HG03025 (cell line): ENCODE measurements at regions not wholly inside any gene's neighbourhood (a gene's known extent, or its start where the extent isn't known, plus 50 kb on each side); places are given as distances from the start of the nearest gene placed in this dataset.

ENCODE experiments used
- ATAC-seq: cut with Tn5 transposase; IDR thresholded peaks from one replicate; pipeline ENCODE4 v1.9.1; 2021; ENCODE audit warnings: mild to moderate bottlenecking, moderate library complexity; ENCODE audit not compliant: unreplicated experiment, low FRiP score

DNA sequence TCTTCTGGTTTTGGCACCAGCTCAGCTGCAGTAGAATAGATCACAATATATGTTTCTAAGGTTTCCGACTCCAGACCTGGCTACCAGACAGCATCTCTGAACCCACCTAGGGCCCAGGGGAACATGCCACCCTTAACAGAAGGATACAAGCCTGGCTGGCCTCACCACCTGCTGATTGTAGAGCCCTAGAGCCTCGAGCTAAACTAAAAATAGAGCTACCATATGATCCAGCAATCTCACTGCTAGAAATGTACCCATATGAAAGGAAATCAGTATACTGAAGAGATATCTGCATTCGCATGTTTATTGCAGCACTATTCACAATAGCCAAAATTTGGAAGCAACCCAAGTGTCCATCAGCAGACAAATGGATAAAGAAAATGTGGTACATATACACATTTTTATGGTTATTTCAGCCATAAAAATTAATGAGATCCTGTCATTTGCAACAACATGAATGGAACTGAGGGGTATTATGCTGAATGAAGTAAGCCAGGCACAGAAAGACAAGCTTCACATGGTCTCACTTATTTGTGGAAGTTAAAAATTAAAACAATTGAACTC is 242.4 kb upstream of the SLC39A10 start:
- no peak for ATAC-seq

GRCh38 chr2:195413944-195414343 is 243.1 kb upstream of the SLC39A10 start:
- ATAC-seq = no peak

GRCh38 chr2:195413422-195413821 is 243.6 kb upstream of the SLC39A10 start:
- ATAC-seq = no peak

DNA sequence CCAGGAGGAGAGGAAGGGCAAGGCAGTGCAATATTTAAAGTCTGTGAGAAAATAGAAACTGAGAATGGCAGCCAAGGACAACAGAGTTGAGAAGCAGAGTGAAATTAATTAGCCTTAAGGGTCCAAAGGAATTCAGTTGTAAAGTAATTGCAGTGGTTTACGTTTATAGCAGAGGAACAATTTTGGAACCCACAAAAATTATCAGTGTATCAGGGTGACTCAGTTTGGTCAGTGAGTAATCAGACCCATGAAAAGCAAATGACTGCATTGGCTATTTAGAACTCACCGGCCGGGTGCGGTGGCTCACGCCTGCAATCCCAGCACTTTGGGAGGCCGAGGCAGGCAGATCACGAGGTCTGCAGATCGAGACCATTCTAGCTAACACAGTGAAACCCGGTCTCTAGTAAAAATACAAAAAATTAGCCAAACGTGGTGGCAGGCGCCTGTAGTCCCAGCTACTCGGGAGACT is 245.8 kb upstream of the SLC39A10 start:
- ATAC-seq = no peak

DNA sequence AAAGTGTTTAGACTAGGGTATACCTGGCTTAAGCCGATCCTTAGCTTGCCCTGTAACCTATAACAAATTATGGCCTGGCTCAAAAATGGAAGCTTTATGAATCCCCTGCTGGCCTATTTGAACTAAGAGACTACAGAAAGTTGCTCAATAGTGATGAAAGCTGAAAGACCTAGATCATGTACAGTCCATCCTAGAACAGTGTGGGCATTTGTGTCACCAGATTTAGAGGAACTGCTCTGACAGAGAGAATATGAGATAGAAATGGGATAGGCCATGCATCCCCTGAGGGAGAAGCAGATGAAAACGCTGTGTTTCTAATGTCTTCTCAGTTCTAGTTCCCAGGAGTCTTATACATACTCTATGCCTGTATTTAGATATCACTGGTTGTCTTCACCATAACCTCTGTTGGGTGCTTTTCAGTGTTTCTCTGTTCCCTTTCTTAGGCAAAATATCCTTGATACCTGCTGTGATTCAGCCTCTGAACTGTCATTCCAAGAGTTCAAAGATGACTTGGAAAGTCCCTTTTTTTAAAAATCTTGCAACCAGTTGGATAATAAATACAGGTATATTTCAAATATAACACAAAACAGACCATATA is 246.9 kb upstream of the SLC39A10 start:
- ATAC-seq = no peak

- no peak for ATAC-seq
Observed at GRCh38 chr2:195408811-195409210, 248.2 kb upstream of the SLC39A10 start.

- ATAC-seq = no peak
Observed at GRCh38 chr2:195408196-195408595, 248.8 kb upstream of the SLC39A10 start.

- no peak for ATAC-seq
Observed at GRCh38 chr2:195407783-195408182, 249.2 kb upstream of the SLC39A10 start.

DNA sequence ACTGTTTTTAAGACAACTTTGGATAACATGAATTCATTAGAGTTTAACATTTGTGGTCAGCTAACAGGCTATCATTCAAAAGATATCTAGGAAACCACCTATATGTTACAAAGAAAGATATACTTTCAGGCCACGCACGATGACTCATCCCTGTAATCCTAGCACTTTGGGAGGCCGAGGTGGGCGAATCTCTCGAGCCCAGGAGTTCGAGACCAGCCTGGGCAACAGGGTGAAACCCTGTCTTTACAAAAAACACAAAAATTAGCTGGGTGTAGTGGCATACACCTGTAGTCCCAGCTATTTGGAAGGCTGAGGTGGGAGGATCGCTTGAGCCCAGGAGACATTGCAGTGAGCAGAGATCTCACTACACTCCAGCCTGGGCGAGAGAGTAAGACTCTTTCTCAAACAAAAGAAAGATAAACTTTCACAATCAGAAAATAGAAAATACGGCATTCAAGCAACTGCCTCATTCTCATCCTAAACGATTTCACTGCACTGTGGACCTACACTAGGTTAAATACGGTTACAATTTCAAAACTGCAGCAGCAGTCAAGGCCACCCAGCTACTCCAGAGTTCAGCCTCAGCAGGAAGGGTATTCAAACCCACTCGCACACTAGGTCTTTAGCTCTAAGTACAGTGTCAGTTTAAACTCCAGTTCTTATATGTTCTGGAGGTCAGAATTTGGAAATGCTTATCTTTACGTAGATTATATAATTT is 250.0 kb upstream of the SLC39A10 start:
- ATAC-seq = no peak

DNA sequence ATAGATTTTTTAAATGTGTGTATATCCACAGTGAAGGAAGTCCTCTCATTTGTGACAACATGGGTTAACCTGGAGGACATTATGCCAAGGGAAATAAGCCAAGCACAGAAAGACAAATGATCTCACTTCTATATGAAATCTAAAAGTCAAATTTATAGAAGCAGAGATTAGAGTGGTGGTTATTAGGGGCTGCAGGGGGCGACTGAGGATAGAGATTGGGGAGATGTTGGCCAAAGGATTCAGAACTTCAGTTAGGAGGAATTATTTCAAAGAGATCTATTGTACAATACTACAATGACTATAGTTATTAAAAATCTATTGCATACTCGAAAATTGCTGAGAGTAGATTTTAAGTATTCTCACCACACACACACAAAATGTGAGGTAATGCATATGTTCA is 252.4 kb upstream of the SLC39A10 start:
- ATAC-seq = no peak

DNA sequence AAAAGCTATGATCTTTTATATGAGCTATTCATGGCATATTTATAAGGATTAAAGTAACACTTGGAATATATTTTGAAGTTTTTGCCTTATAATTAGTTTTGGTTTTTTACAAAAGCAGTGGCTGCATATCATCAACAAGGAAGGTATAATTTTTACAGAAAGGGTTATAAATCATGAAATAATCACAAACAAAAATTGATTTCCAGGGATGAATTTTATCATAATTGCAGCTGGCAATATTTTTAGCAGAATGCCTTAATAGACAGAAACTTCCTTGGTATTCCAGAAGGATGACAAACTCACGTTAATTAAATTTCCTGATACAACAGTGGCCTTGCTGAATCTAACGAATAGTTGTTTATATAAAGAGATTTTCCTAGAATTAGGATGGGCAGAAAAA is 260.5 kb upstream of the SLC39A10 start:
- no peak for ATAC-seq

GRCh38 chr2:195395362-195395761 is 261.7 kb upstream of the SLC39A10 start:
- no peak for ATAC-seq

DNA sequence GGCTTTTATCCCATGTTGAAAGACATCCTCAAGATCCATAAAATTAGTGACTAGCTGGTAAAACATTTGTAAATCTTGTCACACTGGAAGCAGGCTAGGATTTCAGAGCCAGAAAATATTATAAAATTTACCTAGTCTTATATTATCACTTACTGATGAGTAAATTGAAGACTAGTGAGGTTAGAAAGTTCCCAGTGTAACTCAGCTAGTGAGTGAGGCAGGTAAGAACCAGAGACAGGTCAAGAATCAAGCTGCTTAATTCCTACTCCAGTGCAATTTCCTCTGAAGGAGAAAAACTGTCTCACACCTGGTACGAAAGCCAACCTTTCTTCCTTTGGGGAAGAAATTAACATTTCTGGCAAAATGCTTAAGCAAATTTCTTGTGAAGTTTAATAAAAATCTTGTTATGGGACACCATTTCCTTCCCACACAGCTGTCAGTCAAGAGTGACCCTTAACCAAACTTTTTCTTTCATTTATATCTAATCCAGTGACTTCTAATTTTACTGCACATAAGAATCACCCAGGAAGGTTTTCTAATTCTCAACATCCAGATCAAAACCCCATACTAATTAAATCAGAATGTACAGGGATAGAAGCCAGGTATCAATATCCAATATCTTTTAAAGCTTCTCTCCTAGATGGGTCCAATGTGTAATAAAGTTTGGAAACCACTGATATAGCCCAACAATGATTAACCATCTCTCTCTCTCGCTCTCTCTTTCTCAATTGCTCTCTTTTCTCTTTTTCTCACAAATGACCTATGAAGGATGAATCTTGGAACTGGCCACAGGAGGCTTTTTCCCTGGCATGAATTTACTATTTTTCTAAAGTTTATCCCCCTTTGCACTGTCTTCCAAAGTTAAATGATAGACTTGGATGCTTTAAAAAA is 264.3 kb upstream of the SLC39A10 start:
- ATAC-seq = no peak

DNA sequence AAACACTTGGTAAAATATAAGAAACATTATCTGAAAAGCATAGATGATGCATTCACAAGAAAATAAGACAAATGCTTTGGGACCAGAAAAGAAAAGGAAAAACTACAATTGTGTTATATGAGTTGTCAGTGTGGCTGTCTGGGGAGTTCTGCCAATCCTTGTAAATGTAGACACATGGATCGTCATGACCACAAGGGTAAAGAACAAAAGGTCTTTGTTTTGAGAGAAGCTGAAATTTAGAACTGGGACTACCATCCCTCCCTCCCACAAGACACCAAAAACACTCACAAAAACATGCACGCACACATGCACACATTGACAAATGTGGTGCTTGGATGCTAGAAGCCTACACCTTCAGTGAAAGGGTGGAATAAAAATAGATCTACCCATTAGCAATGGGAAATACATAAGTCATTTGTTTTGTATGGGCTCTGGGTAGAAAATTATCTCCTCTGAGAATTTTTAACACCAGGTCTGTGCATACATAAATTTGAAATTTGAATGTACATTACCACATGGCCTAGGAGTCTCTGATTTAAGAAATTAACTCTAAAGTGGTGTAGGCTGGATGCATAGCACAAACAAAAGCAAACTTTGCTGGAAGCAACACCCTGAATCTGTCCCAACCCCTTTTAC is 266.2 kb upstream of the SLC39A10 start:
- ATAC-seq = no peak

DNA sequence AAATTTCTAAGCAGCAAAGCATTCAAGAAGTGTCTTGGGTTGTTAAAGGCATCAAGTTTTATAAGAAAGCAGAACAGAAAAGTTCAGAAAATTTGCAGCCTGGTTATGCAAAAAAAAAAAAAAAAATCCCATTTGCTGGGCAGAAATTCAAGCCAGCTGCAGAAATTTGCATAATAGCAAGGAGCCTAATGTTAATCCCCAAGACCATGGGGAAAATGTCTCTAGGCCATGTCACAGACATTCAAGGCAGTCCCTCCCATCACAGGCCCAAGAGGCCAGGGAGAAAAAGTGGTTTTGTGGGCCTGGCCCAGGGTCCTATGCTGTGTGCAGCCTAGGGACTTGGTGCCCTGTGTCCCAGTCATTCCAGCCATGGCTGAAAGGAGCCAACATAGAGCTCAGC is 269.0 kb upstream of the SLC39A10 start:
- ATAC-seq = no peak

DNA sequence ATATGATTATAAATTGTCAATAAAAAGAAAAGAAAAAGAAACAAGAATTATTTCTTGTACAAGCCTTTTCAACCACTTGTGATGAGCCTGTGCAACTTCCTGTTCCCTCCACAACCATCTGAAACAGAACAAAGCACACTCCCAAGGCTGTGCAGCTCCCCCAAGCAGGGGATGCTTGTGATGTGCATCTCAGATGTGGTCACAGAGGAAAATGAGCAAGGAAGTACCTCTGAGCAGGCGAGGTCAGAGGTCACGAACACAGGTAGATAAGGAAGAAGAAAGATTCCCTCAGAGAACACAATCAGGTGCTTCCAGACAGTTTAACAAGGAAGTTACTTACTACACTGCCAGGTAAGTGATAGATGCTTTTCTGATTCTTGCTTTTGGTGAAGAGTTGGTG is 274.8 kb upstream of the SLC39A10 start:
- ATAC-seq = no peak

GRCh38 chr2:195370167-195370943 is 286.7 kb upstream of the SLC39A10 start:
- no peak for ATAC-seq

DNA sequence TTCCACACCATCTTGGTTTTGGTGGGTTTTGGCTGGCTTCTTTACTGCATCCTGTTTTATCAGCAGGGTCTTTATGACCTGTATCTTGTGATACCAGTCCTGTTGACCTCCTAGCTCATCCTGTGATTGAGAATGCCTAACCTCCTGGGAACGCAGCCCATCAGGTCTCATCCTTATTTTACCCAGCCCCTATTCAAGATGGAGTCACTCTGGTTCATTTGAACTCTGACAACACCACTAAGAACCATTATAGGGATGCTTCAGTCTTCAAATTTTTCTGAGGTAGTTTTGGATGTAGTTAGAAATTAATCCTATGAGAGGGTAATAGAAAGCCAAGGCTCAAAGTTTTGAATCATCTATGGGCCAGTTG is 287.8 kb upstream of the SLC39A10 start:
- no peak for ATAC-seq

DNA sequence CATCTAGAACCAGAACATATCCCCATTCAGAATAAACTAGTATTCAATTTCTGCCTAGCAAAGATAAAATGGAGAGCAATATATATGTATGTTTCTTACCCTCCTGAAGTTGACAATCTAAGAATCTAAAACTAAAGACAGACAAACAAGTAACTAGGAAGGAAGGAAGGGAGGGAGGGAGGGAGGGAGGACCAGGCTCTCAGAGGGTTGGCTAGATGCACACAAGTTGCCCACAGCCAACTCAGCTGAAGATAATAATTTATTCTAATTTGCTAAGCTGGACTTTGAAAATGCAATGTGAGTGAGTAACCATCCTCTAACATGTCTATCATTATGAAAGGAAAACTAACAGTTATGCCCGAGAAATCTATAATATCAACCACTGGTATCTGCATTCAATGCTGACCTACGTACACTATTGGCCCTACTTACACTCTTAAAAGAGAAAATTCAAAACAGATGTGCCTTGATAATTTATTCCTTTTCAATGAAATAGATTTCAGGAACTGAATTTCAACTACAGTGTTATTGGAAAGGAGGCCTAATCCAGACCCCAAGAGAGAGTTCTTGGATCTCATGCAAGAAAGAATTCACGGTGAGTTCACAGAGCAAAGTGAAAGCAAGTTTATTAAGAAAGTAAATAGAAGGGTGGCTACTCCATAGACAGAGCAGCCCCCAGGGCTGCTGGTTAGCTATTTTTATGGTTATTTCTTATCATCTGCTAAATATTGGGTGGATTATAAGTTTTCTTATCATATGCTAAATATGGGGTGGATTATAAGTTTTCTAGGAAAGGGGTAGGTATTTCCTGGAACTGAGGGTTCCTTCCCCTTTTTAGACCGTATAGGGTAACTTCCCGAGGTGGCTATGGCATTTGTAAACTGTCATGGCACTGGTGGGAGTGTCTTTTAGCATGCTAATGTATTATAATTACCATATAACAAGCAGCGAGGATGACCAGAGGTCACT is 288.5 kb upstream of the SLC39A10 start:
- ATAC-seq = no peak
